H9 (cell line): ENCODE measurements at regions not wholly inside any gene's neighbourhood (a gene's known extent, or its start where the extent isn't known, plus 50 kb on each side); places are given as distances from the start of the nearest gene placed in this dataset.

ENCODE experiments used
- DNase-seq: peaks from one replicate; pipeline ENCODE4 v3.0.0-alpha.2; 2017
- H2AFZ ChIP-seq: one replicate; pipeline ENCODE4 v1.6.1; 2013; ENCODE audit warnings: mild to moderate bottlenecking, low read length, control low read depth, moderate library complexity
- H2AK5ac ChIP-seq: 2 replicates; pipeline ENCODE4 v1.6.1; 2013; ENCODE audit warnings: low read length, control low read depth, mixed read lengths; ENCODE audit not compliant: insufficient read length
- H2BK120ac ChIP-seq: one replicate; pipeline ENCODE4 v1.6.1; 2013; ENCODE audit warnings: low read depth, mild to moderate bottlenecking, low read length, control low read depth, inconsistent platforms; ENCODE audit not compliant: poor library complexity, severe bottlenecking
- H2BK12ac ChIP-seq: 2 replicates; pipeline ENCODE4 v1.6.1; 2013; ENCODE audit warnings: low read length, control low read depth, mixed read lengths, low read depth; ENCODE audit not compliant: insufficient read length
- H2BK15ac ChIP-seq: 2 replicates; pipeline ENCODE4 v1.6.1; 2013; ENCODE audit warnings: low read depth, low read length, control low read depth
- H2BK20ac ChIP-seq: one replicate; pipeline ENCODE4 v1.6.1; 2013; ENCODE audit warnings: low read depth, mild to moderate bottlenecking, low read length, control low read depth, inconsistent platforms; ENCODE audit not compliant: poor library complexity, severe bottlenecking
- H2BK5ac ChIP-seq: 2 replicates; pipeline ENCODE4 v1.6.1; 2013; ENCODE audit warnings: low read length, control low read depth, mixed read lengths; ENCODE audit not compliant: insufficient read length
- H3K14ac ChIP-seq: 2 replicates; pipeline ENCODE4 v1.6.1; 2013; ENCODE audit warnings: low read length, control low read depth; ENCODE audit not compliant: insufficient read depth
- H3K18ac ChIP-seq: 2 replicates; pipeline ENCODE4 v1.6.1; 2013; ENCODE audit warnings: low read depth, mild to moderate bottlenecking, mixed read lengths, low read length, control low read depth; ENCODE audit not compliant: insufficient read length
- H3K23ac ChIP-seq: 2 replicates; pipeline ENCODE4 v1.6.1; 2013; ENCODE audit warnings: low read length, control low read depth, mixed read lengths, low read depth; ENCODE audit not compliant: insufficient read length
- H3K23me2 ChIP-seq: 2 replicates; pipeline ENCODE4 v1.6.1; 2013; ENCODE audit warnings: low read depth, mild to moderate bottlenecking, mixed read lengths, low read length, control low read depth; ENCODE audit not compliant: insufficient read length, poor library complexity, severe bottlenecking
- H3K27ac ChIP-seq: 2 replicates; pipeline ENCODE4 v1.5.1; 2013; ENCODE audit warnings: low read length, control low read depth, mixed read lengths, low read depth; ENCODE audit not compliant: insufficient read length
- H3K27me3 ChIP-seq: 2 replicates; pipeline ENCODE4 v1.6.1; 2013; ENCODE audit warnings: low read length, control low read depth, inconsistent platforms; ENCODE audit not compliant: insufficient read depth
- H3K4ac ChIP-seq: 2 replicates; pipeline ENCODE4 v1.6.1; 2013; ENCODE audit warnings: low read depth, mild to moderate bottlenecking, control low read depth, inconsistent platforms, low read length, moderate library complexity
- H3K4me1 ChIP-seq: 2 replicates; pipeline ENCODE4 v1.6.1; 2013; ENCODE audit warnings: low read length, control low read depth, inconsistent platforms; ENCODE audit not compliant: insufficient read depth
- H3K4me2 ChIP-seq: 2 replicates; pipeline ENCODE4 v1.6.1; 2013; ENCODE audit warnings: low read length, control low read depth, mixed read lengths; ENCODE audit not compliant: insufficient read length, insufficient read depth
- H3K56ac ChIP-seq: 2 replicates; pipeline ENCODE4 v1.6.1; 2013; ENCODE audit warnings: low read depth, mild to moderate bottlenecking, mixed read lengths, low read length, control low read depth; ENCODE audit not compliant: insufficient read length
- H3K79me1 ChIP-seq: 2 replicates; pipeline ENCODE4 v1.6.1; 2013; ENCODE audit warnings: low read depth, mild to moderate bottlenecking, moderate library complexity, low read length, control low read depth, inconsistent platforms; ENCODE audit not compliant: insufficient read depth, poor library complexity, severe bottlenecking
- H3K79me2 ChIP-seq: 2 replicates; pipeline ENCODE4 v1.6.1; 2013; ENCODE audit warnings: low read length, control low read depth, inconsistent platforms; ENCODE audit not compliant: insufficient read depth
- H3K9ac ChIP-seq: 2 replicates; pipeline ENCODE4 v1.6.1; 2013; ENCODE audit warnings: low read length, control low read depth, mixed read lengths; ENCODE audit not compliant: insufficient read length; ENCODE audit errors: extremely low read depth
- H3K9me3 ChIP-seq: one replicate; pipeline ENCODE4 v1.6.1; 2013; ENCODE audit warnings: low read depth, low read length, inconsistent platforms; ENCODE audit not compliant: control insufficient read depth
- H3T11ph ChIP-seq: one replicate; pipeline ENCODE4 v1.6.1; 2013; ENCODE audit warnings: mild to moderate bottlenecking, low read length, control low read depth, inconsistent platforms
- H4K20me1 ChIP-seq: one replicate; pipeline ENCODE4 v1.6.1; 2013; ENCODE audit not compliant: control insufficient read depth, insufficient read length, insufficient read depth
- H4K5ac ChIP-seq: 2 replicates; pipeline ENCODE4 v1.6.1; 2013; ENCODE audit warnings: low read depth, mild to moderate bottlenecking, mixed read lengths, low read length, control low read depth; ENCODE audit not compliant: insufficient read length
- H4K8ac ChIP-seq: replicated peaks from 2 replicates; pipeline ENCODE4 v1.6.1; 2013; ENCODE audit warnings: low read length, control low read depth, mixed read lengths, low read depth; ENCODE audit not compliant: insufficient read length
- H4K91ac ChIP-seq: 2 replicates; pipeline ENCODE4 v1.6.1; 2013; ENCODE audit warnings: low read depth, mild to moderate bottlenecking, moderate library complexity, mixed read lengths, low read length, control low read depth; ENCODE audit not compliant: insufficient read length
- H3K27ac Mint-ChIP-seq, 3 experiments: 2 replicates in 2 of 3; 3 replicates in 1 of 3; pipeline ENCODE4 v1.8.0; 2020 to 2021; ENCODE audit warnings: mixed read lengths in 3 of 3, mild to moderate bottlenecking in 1 of 3, moderate library complexity in 1 of 3
- H3K27me3 Mint-ChIP-seq: 2 replicates; pipeline ENCODE4 v1.8.0; 2021; ENCODE audit warnings: low read depth, mild to moderate bottlenecking, moderate library complexity, mixed read lengths
- H3K36me3 Mint-ChIP-seq, 3 experiments: 2 replicates in 2 of 3; 3 replicates in 1 of 3; pipeline ENCODE4 v1.8.0; 2020 to 2021; ENCODE audit warnings: low read depth in 3 of 3, mixed read lengths in 3 of 3; ENCODE audit not compliant: insufficient read depth in 1 of 3
- H3K4me1 Mint-ChIP-seq, 2 experiments: 2 replicates each; pipeline ENCODE4 v1.8.0; 2020; ENCODE audit warnings: mixed read lengths in 2 of 2
- H3K4me3 Mint-ChIP-seq, 2 experiments: 2 replicates in 1 of 2; 3 replicates in 1 of 2; pipeline ENCODE4 v1.8.0; 2020 to 2021; ENCODE audit warnings: mild to moderate bottlenecking in 2 of 2, mixed read lengths in 2 of 2, moderate library complexity in 1 of 2
- H3K9me3 Mint-ChIP-seq, 2 experiments: 2 replicates in 1 of 2; 3 replicates in 1 of 2; pipeline ENCODE4 v1.8.0; 2020; ENCODE audit warnings: mild to moderate bottlenecking in 2 of 2, mixed read lengths in 2 of 2, moderate library complexity in 1 of 2
- WGBS: extraction: QIAGEN DNeasy Blood & Tissue Kit; methylation state at CpG from one replicate; pipeline ENCODE4 v1.1.7; 2013; ENCODE audit warnings: missing lambda C conversion rate, low lambda C conversion rate, mixed read lengths; ENCODE audit not compliant: insufficient read length; ENCODE audit errors: extremely low coverage; 5-methylcytosine and 5-hydroxymethylcytosine counted together
- TF ChIP-seq, protein P1 (sequence below): fragments of 200-600 bp; sonication (generic); conservative IDR thresholded peaks from 3 replicates; pipeline ENCODE4 v1.8.0; 2021; ENCODE audit warnings: antibody characterized with exemption, mild to moderate bottlenecking

DNA sequence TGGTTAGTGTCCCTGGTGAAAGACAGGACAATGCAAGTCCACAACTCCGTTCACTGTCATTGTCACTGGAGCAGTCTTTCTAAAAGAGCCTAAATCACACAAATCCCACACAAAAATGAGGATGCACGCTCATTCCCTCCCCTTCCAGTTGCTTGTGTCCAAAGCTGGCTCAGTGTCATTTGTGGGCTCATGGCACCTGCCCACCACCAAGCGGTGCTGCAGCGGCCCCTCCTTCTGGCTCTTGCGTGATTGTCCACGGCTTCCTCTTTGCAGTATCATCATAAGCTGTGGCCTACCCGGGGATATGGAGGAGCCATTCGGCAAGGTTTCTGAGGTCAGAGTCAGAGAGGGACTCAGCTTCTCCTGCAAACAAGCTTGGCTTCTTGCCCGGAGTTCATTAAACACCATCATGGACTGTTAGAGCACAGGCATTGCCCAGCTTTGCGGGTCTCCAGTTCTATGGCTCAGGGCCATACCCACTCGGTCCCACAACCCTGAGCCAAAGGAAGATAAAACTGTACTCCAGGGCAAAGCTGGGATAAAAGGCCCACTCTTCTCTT, 179.4 kb upstream of the AGAP1 start:
- Histone ChIP-seq H2BK15ac (no peak overlapping the region), H2AK5ac (no peak overlapping the region), H2BK120ac (no peak overlapping the region), H3K56ac (no peak overlapping the region), H3K4me2 (no peak overlapping the region), H3K23ac (no peak overlapping the region), H3T11ph (no peak overlapping the region), H3K79me2 (no peaks in the 10 kb centered on the region), H3K9me3 (no peaks in the 10 kb centered on the region), H3K27me3 (no peaks in the 10 kb centered on the region), H3K14ac (no peak overlapping the region), H4K20me1 (no peaks in the 10 kb centered on the region), H3K27ac (no peak overlapping the region), H3K4ac (no peak overlapping the region), H4K91ac (no peak overlapping the region), H4K8ac (no peak overlapping the region), H4K5ac (no peak overlapping the region), H2BK5ac (no peak overlapping the region), H2BK12ac (no peak overlapping the region), H3K9ac (no peak overlapping the region), H3K79me1 (no peaks in the 10 kb centered on the region), H2AFZ (no peak overlapping the region), H3K23me2 (no peaks in the 10 kb centered on the region), H3K18ac (no peak overlapping the region), H2BK20ac (no peak overlapping the region), H3K4me1 (no peaks in the 10 kb centered on the region)
- TF ChIP-seq, protein P1, sequence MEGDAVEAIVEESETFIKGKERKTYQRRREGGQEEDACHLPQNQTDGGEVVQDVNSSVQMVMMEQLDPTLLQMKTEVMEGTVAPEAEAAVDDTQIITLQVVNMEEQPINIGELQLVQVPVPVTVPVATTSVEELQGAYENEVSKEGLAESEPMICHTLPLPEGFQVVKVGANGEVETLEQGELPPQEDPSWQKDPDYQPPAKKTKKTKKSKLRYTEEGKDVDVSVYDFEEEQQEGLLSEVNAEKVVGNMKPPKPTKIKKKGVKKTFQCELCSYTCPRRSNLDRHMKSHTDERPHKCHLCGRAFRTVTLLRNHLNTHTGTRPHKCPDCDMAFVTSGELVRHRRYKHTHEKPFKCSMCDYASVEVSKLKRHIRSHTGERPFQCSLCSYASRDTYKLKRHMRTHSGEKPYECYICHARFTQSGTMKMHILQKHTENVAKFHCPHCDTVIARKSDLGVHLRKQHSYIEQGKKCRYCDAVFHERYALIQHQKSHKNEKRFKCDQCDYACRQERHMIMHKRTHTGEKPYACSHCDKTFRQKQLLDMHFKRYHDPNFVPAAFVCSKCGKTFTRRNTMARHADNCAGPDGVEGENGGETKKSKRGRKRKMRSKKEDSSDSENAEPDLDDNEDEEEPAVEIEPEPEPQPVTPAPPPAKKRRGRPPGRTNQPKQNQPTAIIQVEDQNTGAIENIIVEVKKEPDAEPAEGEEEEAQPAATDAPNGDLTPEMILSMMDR, result 0 out of 3 replicates have a peak, but pooled peaks have one; percentile 21
- no CpG with 5 or more reads among the region's 11 CpGs for WGBS
- no peak for DNase-seq
- no peak overlapping the region for H3K4me3 Mint-ChIP-seq
- no peaks in the 10 kb centered on the region for H3K4me1 Mint-ChIP-seq
- no peaks in the 10 kb centered on the region; a peak in 1 of 7 replicates for H3K36me3 Mint-ChIP-seq
- peaks cover 5 to 6% of the 10 kb centered on the region in 2 experiments; a peak in 4 of 5 replicates for H3K9me3 Mint-ChIP-seq
- no peaks in the 10 kb centered on the region; the same call in none of the 2 replicates for H3K27me3 Mint-ChIP-seq
- no peak overlapping the region for H3K27ac Mint-ChIP-seq
